ENCODE measurements at regions not wholly inside any gene's neighbourhood (a gene's known extent, or its start where the extent isn't known, plus 50 kb on each side); places are given as distances from the start of the nearest gene placed in this dataset.

DNA sequence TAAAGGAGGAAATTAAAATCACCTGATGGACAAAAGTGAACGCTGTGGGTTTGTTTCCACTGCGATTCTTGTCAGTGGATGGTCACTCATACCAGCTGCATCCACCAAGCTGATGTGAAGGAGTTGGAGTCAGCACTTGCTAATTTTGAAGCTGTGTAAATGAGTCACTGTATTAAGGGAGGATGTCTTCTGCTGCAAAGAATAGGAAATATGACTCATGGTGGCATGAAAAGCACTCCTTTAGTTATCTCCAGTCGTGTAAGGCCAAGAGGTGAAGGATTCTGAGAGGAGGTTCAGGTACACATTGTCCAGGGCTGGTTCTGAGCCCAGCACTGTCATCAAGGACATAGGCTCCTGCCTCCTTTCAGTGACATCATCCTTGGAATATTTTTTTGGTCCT is 71.7 kb upstream of the SKOR2 start:
- Histone ChIP-seq H3K4me2 (no peak overlapping the region), H3K9me3 (no peaks in the 10 kb centered on the region), H3K4me3 (no peak overlapping the region), H3K4me1 (no peaks in the 10 kb centered on the region), H3K27ac (no peak overlapping the region)
- FAIRE-seq (no peak), DNase-seq (ENCODE audit: low read depth in 1 of 2, low spot score in 1 of 2) (no peak), ATAC-seq (peak in 1 of 2 experiments; percentile 24; a peak in 1 of 6 replicates)
- POLR2A ChIA-PET = no interaction called here
- 32% methylated on average over 3 of the region's 3 CpGs for WGBS (ENCODE audit: missing lambda C conversion rate)
- CTCF ChIA-PET = no interaction called here
- TF ChIP-seq CBX8 (IDR thresholded peaks at IDR 0.05) (no peak), USF2 (IDR thresholded peaks at IDR 0.05) (no peak), ESRRA (IDR thresholded peaks at IDR 0.05; ENCODE audit: borderline replicate concordance, low read length) (no peak), GATA3 (IDR thresholded peaks at IDR 0.05; ENCODE audit: borderline replicate concordance) (no peak), HMGXB4 (CRISPR knock-in tag; IDR thresholded peaks at IDR 0.05; ENCODE audit: borderline replicate concordance) (no peak), JUNB (IDR thresholded peaks at IDR 0.05) (no peak), ZFP36 (IDR thresholded peaks at IDR 0.05; ENCODE audit: borderline replicate concordance, partially characterized antibody) (no peak), CHD4 (IDR thresholded peaks at IDR 0.05; ENCODE audit: borderline replicate concordance) (no peak), FOXS1 (CRISPR knock-in tag; IDR thresholded peaks at IDR 0.05) (no peak), ZNF302 (CRISPR knock-in tag; IDR thresholded peaks at IDR 0.05) (no peak), ZSCAN20 (CRISPR knock-in tag; IDR thresholded peaks at IDR 0.05) (no peak), HES2 (IDR thresholded peaks at IDR 0.05) (no peak), RAD21 (conservative IDR thresholded peaks at IDR 0.05 in 1 of 2, IDR thresholded peaks at IDR 0.05 in 1 of 2) (no peak), REST (IDR thresholded peaks at IDR 0.05) (no peak), HEYL (CRISPR knock-in tag; IDR thresholded peaks at IDR 0.05) (no peak), HOXA7 (CRISPR knock-in tag; IDR thresholded peaks at IDR 0.05) (no peak), RARB (CRISPR knock-in tag; IDR thresholded peaks at IDR 0.05) (no peak), POLR2AphosphoS2 (conservative IDR thresholded peaks at IDR 0.05; ENCODE audit: low read length) (no peak), RFX5 (IDR thresholded peaks at IDR 0.05) (no peak), BHLHE40 (IDR thresholded peaks at IDR 0.05; ENCODE audit: low read depth, low read length) (no peak)

DNA sequence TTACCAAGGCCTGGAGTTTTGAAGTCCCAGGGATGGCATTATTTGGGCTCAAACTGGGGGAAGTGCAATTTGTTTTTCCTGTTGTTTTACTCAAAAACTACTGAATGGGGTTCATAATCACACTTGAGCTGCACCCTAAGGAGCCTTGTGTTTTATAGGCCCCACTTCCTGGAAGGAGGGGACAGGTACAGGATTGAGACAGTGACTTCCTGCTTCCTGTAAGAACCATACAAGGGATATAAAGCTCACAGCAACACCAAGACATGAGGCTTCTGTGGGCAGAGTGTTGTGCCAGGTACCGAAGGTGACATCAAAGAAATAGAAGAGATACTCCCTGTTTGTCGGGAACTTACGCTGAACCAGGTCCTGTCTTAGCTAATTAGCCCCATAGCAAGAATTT is 70.4 kb upstream of the SKOR2 start:
- ATAC-seq = no peak
- TF ChIP-seq CHD2 (IDR thresholded peaks at IDR 0.05; ENCODE audit: low read length, partially characterized antibody) (no peak), RAD21 (conservative IDR thresholded peaks at IDR 0.05 in 1 of 2, IDR thresholded peaks at IDR 0.05 in 1 of 2) (no peak), TFCP2L1 (CRISPR knock-in tag; IDR thresholded peaks at IDR 0.05) (no peak), HEYL (CRISPR knock-in tag; IDR thresholded peaks at IDR 0.05) (no peak), HDAC2 (IDR thresholded peaks at IDR 0.05) (no peak), NFE2L2 (conservative IDR thresholded peaks at IDR 0.05; ENCODE audit: low read length) (no peak), CBX8 (IDR thresholded peaks at IDR 0.05) (no peak), POLR2A (IDR thresholded peaks at IDR 0.05; ENCODE audit: low read length) (no peak), ZSCAN20 (CRISPR knock-in tag; IDR thresholded peaks at IDR 0.05) (no peak), GATA3 (IDR thresholded peaks at IDR 0.05; ENCODE audit: borderline replicate concordance) (no peak), USF2 (IDR thresholded peaks at IDR 0.05) (no peak), CEBPB (IDR thresholded peaks at IDR 0.05) (no peak)
- 61% methylated on average over 3 of the region's 3 CpGs for WGBS (ENCODE audit: missing lambda C conversion rate)
- no peak overlapping the region for H3K4me2 ChIP-seq
- H3K4me1 ChIP-seq = no peaks in the 10 kb centered on the region
- FAIRE-seq = no peak
- H3K9me3 ChIP-seq = no peaks in the 10 kb centered on the region
- no peak overlapping the region for H3K27ac ChIP-seq
- DNase-seq (ENCODE audit: low read depth in 1 of 2, low spot score in 1 of 2) = no peak
- H3K4me3 ChIP-seq = no peak overlapping the region
- CTCF ChIA-PET = interaction anchor here (1.1 kb wide), 1 partner anchor 427 kb away, joined by 3 read pairs; no protein-coding TSS in a partner anchor
- POLR2A ChIA-PET = no interaction called here

All from A549 (cell line).